ENCODE measurements at regions not wholly inside any gene's neighbourhood (a gene's known extent, or its start where the extent isn't known, plus 50 kb on each side); places are given as distances from the start of the nearest gene placed in this dataset.

DNA sequence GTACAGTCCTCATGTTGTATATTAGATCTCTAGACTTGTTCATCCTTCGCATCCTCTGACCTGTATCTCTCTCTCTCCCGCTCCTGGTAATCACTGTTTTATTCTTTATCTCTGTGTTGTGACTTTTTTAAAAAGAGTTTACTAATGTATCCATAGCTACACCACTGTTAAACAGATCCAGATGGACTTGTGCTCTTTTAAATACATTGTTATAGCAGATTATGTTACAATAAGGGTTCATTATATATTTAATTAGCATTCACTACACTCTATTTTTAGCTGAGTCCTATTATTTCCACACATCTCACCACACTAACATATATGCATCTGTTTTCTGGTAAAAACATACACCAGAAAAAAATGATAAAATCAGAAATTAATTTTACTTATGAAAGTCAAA, 90.5 kb downstream of the RBM43 start:
- ChIA-PET CTCF (no interaction called here), POLR2A (no interaction called here)
- no peak for DNase-seq
- no peak for TF ChIP-seq CTCF (IDR thresholded peaks at IDR 0.05)
- H3K9me3 Mint-ChIP-seq = no peaks in the 10 kb centered on the region
- peaks cover 7% of the 10 kb centered on the region for H3K27me3 Mint-ChIP-seq
- no peaks in the 10 kb centered on the region for H3K4me1 ChIP-seq (ENCODE audit: insufficient read depth, low read length)
- no peaks in the 10 kb centered on the region for H3K36me3 Mint-ChIP-seq (ENCODE audit: low read depth)
- H3K27ac ChIP-seq (ENCODE audit: low read depth in 1 of 2, low read length in 2 of 2) = no peak overlapping the region
- H3K27ac Mint-ChIP-seq = no peak overlapping the region
- no peak overlapping the region for H3K4me3 Mint-ChIP-seq
- ATAC-seq (ENCODE audit: poor library complexity) = no peak
- no peaks in the 10 kb centered on the region for H3K36me3 ChIP-seq (ENCODE audit: insufficient read depth, low read length)
- H3K4me3 ChIP-seq (ENCODE audit: low read length) = no peak overlapping the region
- no peaks in the 10 kb centered on the region for H3K9me3 ChIP-seq (ENCODE audit: control insufficient read depth in 1 of 2, insufficient read depth in 1 of 2, low read length in 2 of 2)
- no peaks in the 10 kb centered on the region for H3K27me3 ChIP-seq (ENCODE audit: control insufficient read depth in 1 of 2, insufficient read depth in 2 of 2, low read length in 2 of 2)
- intact Hi-C loops (cut with DNase I, micrococcal nuclease) = no loop called here
- no peaks in the 10 kb centered on the region for H3K4me1 Mint-ChIP-seq (ENCODE audit: low read depth)

DNA sequence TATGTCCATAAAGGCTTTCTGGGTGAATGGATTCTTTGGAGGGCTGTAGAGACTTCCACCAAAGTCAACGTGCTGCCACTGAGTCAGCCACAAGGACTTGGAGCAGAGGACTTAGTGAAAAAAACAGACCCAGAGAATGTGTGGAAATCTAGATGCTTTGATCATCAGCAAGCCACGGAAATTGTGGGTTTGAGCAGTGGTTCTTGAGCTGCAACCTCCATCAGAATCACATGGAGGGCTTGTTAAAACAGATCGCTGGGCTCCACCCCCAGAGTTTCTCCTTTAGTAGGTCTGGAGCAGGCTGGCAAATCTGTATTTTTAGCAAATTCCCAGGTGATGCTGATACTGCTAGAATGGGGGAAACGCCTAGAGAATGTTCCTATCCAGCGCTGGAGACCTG, 95.3 kb downstream of the RBM43 start:
- Mint-ChIP-seq H3K36me3 (ENCODE audit: low read depth) (no peaks in the 10 kb centered on the region), H3K9me3 (no peaks in the 10 kb centered on the region), H3K4me3 (no peak overlapping the region), H3K27me3 (peaks cover 25% of the 10 kb centered on the region), H3K27ac (no peak overlapping the region), H3K4me1 (ENCODE audit: low read depth) (no peaks in the 10 kb centered on the region)
- ATAC-seq (ENCODE audit: poor library complexity) (no peak), DNase-seq (no peak)
- CTCF ChIA-PET = no interaction called here
- intact Hi-C loops (cut with DNase I, micrococcal nuclease) = no loop called here
- Histone ChIP-seq H3K4me3 (ENCODE audit: low read length) (no peak overlapping the region), H3K9me3 (ENCODE audit: control insufficient read depth in 1 of 2, insufficient read depth in 1 of 2, low read length in 2 of 2) (no peaks in the 10 kb centered on the region), H3K27ac (ENCODE audit: low read depth in 1 of 2, low read length in 2 of 2) (no peak overlapping the region), H3K36me3 (ENCODE audit: insufficient read depth, low read length) (no peaks in the 10 kb centered on the region), H3K27me3 (ENCODE audit: control insufficient read depth in 1 of 2, insufficient read depth in 2 of 2, low read length in 2 of 2) (peaks cover 4 to 9% of the 10 kb centered on the region in 2 experiments), H3K4me1 (ENCODE audit: insufficient read depth, low read length) (no peaks in the 10 kb centered on the region)
- TF ChIP-seq CTCF (IDR thresholded peaks at IDR 0.05) = no peak
- POLR2A ChIA-PET = no interaction called here

DNA sequence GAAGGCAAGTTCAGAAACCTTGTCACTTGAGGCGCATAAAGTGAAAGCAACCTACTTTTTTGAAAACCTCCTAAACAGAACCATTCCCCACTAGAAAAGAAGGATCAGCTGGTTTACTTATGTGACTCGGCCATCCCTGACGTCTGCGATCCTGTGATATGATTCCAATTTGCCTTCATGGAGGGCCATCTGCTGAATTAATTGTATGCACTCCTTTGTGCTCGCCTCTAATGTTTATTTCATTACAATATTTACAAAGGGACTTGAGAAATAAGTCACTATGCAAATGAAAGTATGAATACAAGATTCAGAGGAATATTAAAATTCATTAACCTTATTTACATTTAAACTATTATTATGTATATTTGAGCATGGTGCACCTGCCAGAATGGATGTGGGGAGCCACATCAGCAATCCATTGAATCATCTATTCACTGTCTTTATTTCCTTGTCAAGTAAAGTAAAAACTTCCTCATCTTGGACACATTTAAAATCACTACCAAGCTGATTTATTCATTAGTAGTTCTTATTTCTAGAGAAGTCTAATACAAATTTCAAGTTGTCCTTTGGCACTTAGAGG, 96.5 kb downstream of the RBM43 start:
- Histone ChIP-seq H3K9me3 (ENCODE audit: control insufficient read depth in 1 of 2, insufficient read depth in 1 of 2, low read length in 2 of 2) (no peaks in the 10 kb centered on the region), H3K4me1 (ENCODE audit: insufficient read depth, low read length) (no peaks in the 10 kb centered on the region), H3K36me3 (ENCODE audit: insufficient read depth, low read length) (no peaks in the 10 kb centered on the region), H3K27ac (ENCODE audit: low read depth in 1 of 2, low read length in 2 of 2) (no peak overlapping the region), H3K4me3 (ENCODE audit: low read length) (no peak overlapping the region), H3K27me3 (ENCODE audit: control insufficient read depth in 1 of 2, insufficient read depth in 2 of 2, low read length in 2 of 2) (peaks cover 4 to 9% of the 10 kb centered on the region in 2 experiments)
- no peak for ATAC-seq (ENCODE audit: poor library complexity)
- no peak overlapping the region for H3K27ac Mint-ChIP-seq
- H3K9me3 Mint-ChIP-seq = no peaks in the 10 kb centered on the region
- DNase-seq = no peak
- H3K36me3 Mint-ChIP-seq (ENCODE audit: low read depth) = no peaks in the 10 kb centered on the region
- POLR2A ChIA-PET = no interaction called here
- no peak for TF ChIP-seq CTCF (IDR thresholded peaks at IDR 0.05)
- H3K4me1 Mint-ChIP-seq (ENCODE audit: low read depth) = no peaks in the 10 kb centered on the region
- intact Hi-C loops (cut with DNase I, micrococcal nuclease) = no loop called here
- H3K27me3 Mint-ChIP-seq = peaks cover 28% of the 10 kb centered on the region
- no peak overlapping the region for H3K4me3 Mint-ChIP-seq
- CTCF ChIA-PET = no interaction called here

Measured in CD4-positive, alpha-beta T cell (primary cell).